Prostate gland (tissue), 2 donors: ENCODE measurements at regions not wholly inside any gene's neighbourhood (a gene's known extent, or its start where the extent isn't known, plus 50 kb on each side); places are given as distances from the start of the nearest gene placed in this dataset.

Experiments used
- CTCF ChIP-seq, 4 experiments: fragments of 200-600 bp in 2 of 4; fragments of 450-650 bp in 2 of 4; sonication (generic) in 2 of 4; IDR thresholded peaks; 1 replicate in 3 of 4; 2 replicates in 1 of 4; pipeline ENCODE4 v1.5.1; 2016 to 2019; ENCODE audit warnings: antibody characterized with exemption in 4 of 4, mild to moderate bottlenecking in 2 of 4, moderate library complexity in 2 of 4
- POLR2A ChIP-seq: fragments of 450-650 bp; IDR thresholded peaks from one replicate; pipeline ENCODE4 v1.6.1; 2016; ENCODE audit warnings: antibody characterized with exemption, mild to moderate bottlenecking
- POLR2AphosphoS5 ChIP-seq: sonication (generic); formaldehyde crosslinking; IDR thresholded peaks from one replicate; pipeline ENCODE4 v1.6.1; 2017; ENCODE audit warnings: antibody characterized with exemption

GRCh38 chr20:6466075-6466810 is 301.2 kb upstream of the BMP2 start:
- TF ChIP-seq CTCF (IDR thresholded peaks at IDR 0.05) = no peak
- TF ChIP-seq POLR2A = no peak
- no peak for TF ChIP-seq POLR2AphosphoS5
